ENCODE measurements at regions not wholly inside any gene's neighbourhood (a gene's known extent, or its start where the extent isn't known, plus 50 kb on each side); places are given as distances from the start of the nearest gene placed in this dataset.

DNA sequence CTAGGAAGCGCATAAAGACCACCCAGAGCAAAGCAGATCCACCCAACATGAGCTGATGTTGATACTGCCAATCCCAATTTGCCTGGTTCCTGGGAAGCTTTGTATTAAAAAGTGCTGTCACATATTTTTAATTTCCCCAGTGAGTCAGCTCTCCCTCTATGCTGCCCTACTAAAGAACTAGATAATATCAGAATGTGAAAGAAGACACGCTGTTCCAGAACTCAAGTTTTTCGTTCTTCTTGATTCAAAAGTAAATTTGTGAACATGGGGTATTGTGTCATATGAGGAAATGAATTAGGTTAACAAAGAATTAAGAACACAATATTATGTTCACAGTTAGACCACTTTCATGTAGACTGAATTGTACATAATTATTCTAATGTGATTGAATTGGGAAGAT lies 734.2 kb upstream of the ALCAM start:
- no peaks in the 10 kb centered on the region for H3K4me1 Mint-ChIP-seq (ENCODE audit: low read depth)
- no peak for ATAC-seq (ENCODE audit: poor library complexity)
- Histone ChIP-seq H3K36me3 (ENCODE audit: insufficient read depth, low read length) (no peaks in the 10 kb centered on the region), H3K27ac (ENCODE audit: low read depth in 1 of 2, low read length in 2 of 2) (no peak overlapping the region), H3K4me1 (ENCODE audit: insufficient read depth, low read length) (no peaks in the 10 kb centered on the region), H3K9me3 (ENCODE audit: control insufficient read depth in 1 of 2, insufficient read depth in 1 of 2, low read length in 2 of 2) (peaks cover 0 to 4% of the 10 kb centered on the region in 2 experiments), H3K4me3 (ENCODE audit: low read length) (no peak overlapping the region), H3K27me3 (ENCODE audit: control insufficient read depth in 1 of 2, insufficient read depth in 2 of 2, low read length in 2 of 2) (no peaks in the 10 kb centered on the region)
- H3K4me3 Mint-ChIP-seq, result no peak overlapping the region
- H3K36me3 Mint-ChIP-seq (ENCODE audit: low read depth), result no peaks in the 10 kb centered on the region
- POLR2A ChIA-PET, result no interaction called here
- CTCF ChIA-PET, result no interaction called here
- TF ChIP-seq, protein P1, sequence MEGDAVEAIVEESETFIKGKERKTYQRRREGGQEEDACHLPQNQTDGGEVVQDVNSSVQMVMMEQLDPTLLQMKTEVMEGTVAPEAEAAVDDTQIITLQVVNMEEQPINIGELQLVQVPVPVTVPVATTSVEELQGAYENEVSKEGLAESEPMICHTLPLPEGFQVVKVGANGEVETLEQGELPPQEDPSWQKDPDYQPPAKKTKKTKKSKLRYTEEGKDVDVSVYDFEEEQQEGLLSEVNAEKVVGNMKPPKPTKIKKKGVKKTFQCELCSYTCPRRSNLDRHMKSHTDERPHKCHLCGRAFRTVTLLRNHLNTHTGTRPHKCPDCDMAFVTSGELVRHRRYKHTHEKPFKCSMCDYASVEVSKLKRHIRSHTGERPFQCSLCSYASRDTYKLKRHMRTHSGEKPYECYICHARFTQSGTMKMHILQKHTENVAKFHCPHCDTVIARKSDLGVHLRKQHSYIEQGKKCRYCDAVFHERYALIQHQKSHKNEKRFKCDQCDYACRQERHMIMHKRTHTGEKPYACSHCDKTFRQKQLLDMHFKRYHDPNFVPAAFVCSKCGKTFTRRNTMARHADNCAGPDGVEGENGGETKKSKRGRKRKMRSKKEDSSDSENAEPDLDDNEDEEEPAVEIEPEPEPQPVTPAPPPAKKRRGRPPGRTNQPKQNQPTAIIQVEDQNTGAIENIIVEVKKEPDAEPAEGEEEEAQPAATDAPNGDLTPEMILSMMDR (IDR thresholded peaks at IDR 0.05), result no peak
- intact Hi-C loops (cut with DNase I, micrococcal nuclease), result no loop called here
- no peaks in the 10 kb centered on the region for H3K9me3 Mint-ChIP-seq
- H3K27me3 Mint-ChIP-seq, result no peaks in the 10 kb centered on the region
- H3K27ac Mint-ChIP-seq, result no peak overlapping the region
- no peak for DNase-seq

DNA sequence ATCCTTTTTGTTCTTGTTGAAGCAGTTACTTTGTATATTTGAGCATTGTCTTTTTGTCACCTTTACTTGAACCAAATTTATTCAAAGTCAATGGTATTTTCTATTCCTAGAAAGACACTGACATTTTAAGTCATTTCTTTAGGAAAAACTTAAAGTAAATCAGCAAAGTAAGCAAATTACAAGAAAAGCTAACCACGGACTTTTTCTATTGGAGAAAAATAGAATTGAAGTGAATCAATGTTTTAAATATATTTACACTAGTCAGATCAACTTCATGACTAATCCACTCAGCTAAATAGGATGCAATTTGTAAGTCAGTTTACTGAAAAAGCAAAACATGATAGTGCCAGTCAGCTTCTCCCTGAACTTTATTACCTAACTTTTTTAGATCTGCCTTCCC lies 733.8 kb upstream of the ALCAM start:
- no peak overlapping the region for H3K4me3 Mint-ChIP-seq
- H3K27me3 Mint-ChIP-seq, result no peaks in the 10 kb centered on the region
- intact Hi-C loops (cut with DNase I, micrococcal nuclease), result no loop called here
- no peaks in the 10 kb centered on the region for H3K36me3 Mint-ChIP-seq (ENCODE audit: low read depth)
- H3K27me3 ChIP-seq (ENCODE audit: control insufficient read depth in 1 of 2, insufficient read depth in 2 of 2, low read length in 2 of 2), result no peaks in the 10 kb centered on the region
- ChIA-PET CTCF (no interaction called here), POLR2A (no interaction called here)
- no peak overlapping the region for H3K27ac Mint-ChIP-seq
- no peaks in the 10 kb centered on the region for H3K36me3 ChIP-seq (ENCODE audit: insufficient read depth, low read length)
- no peak overlapping the region for H3K4me3 ChIP-seq (ENCODE audit: low read length)
- H3K27ac ChIP-seq (ENCODE audit: low read depth in 1 of 2, low read length in 2 of 2), result no peak overlapping the region
- H3K9me3 Mint-ChIP-seq, result no peaks in the 10 kb centered on the region
- peaks cover 0 to 4% of the 10 kb centered on the region in 2 experiments for H3K9me3 ChIP-seq (ENCODE audit: control insufficient read depth in 1 of 2, insufficient read depth in 1 of 2, low read length in 2 of 2)
- no peak for ATAC-seq (ENCODE audit: poor library complexity)
- no peaks in the 10 kb centered on the region for H3K4me1 ChIP-seq (ENCODE audit: insufficient read depth, low read length)
- no peak for DNase-seq
- TF ChIP-seq, protein P1 (IDR thresholded peaks at IDR 0.05), result no peak
- no peaks in the 10 kb centered on the region for H3K4me1 Mint-ChIP-seq (ENCODE audit: low read depth)

DNA sequence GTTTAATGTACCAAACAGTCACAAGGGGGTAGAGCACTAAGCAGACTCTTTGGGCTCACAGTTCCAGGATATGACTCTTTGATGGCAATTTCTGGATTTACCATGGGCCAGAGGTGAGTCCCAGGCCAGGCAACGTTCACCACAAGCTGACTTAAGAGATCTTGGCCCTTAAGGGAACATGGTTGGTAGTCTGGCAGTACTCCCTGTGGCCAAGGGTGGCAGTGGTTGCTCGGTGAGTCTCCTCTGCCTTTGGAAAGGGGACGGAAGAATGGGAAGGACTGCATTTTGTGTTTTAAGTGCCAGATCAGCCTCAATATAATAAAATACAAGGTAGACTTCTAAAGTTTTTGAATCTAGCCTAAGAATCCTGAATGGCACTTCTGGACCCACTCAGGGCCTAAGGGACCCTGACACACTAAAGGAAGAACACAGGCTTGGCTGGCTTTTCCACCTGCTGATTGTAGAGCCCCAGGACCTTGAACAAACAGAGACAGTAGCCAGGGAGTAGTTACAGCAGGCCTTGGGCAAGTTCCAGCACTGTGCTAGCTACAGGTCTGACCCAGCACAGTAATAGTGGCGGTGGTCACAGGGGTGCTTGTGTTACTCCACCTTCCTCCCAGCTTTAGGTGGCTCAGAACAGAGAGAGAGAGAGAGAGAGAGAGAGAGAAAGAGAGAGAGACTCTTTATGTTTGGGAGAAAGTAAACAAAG lies 730.7 kb upstream of the ALCAM start:
- no peak overlapping the region for H3K4me3 ChIP-seq (ENCODE audit: low read length)
- ATAC-seq (ENCODE audit: poor library complexity) (no peak), DNase-seq (no peak)
- H3K27me3 ChIP-seq (ENCODE audit: control insufficient read depth in 1 of 2, insufficient read depth in 2 of 2, low read length in 2 of 2), result no peaks in the 10 kb centered on the region
- peaks cover 0 to 4% of the 10 kb centered on the region in 2 experiments for H3K9me3 ChIP-seq (ENCODE audit: control insufficient read depth in 1 of 2, insufficient read depth in 1 of 2, low read length in 2 of 2)
- H3K9me3 Mint-ChIP-seq, result peaks cover 7% of the 10 kb centered on the region
- no peaks in the 10 kb centered on the region for H3K4me1 Mint-ChIP-seq (ENCODE audit: low read depth)
- TF ChIP-seq, protein P1 (IDR thresholded peaks at IDR 0.05), result no peak
- H3K4me3 Mint-ChIP-seq, result no peak overlapping the region
- no peaks in the 10 kb centered on the region for H3K36me3 Mint-ChIP-seq (ENCODE audit: low read depth)
- POLR2A ChIA-PET, result no interaction called here
- H3K4me1 ChIP-seq (ENCODE audit: insufficient read depth, low read length), result no peaks in the 10 kb centered on the region
- H3K27me3 Mint-ChIP-seq, result no peaks in the 10 kb centered on the region
- no peaks in the 10 kb centered on the region for H3K36me3 ChIP-seq (ENCODE audit: insufficient read depth, low read length)
- H3K27ac ChIP-seq (ENCODE audit: low read depth in 1 of 2, low read length in 2 of 2), result no peak overlapping the region
- H3K27ac Mint-ChIP-seq, result no peak overlapping the region
- intact Hi-C loops (cut with DNase I, micrococcal nuclease), result no loop called here
- CTCF ChIA-PET, result no interaction called here
